Activated CD8-positive, alpha-beta T cell treated with anti-CD3 and anti-CD28 coated beads, Interleukin-2, amount 10 ng/mL, durations not matched to agents 7 days and 5 days (primary cell): ENCODE measurements at regions not wholly inside any gene's neighbourhood (a gene's known extent, or its start where the extent isn't known, plus 50 kb on each side); places are given as distances from the start of the nearest gene placed in this dataset.

Source experiments
- ATAC-seq: fragments of 150-1000 bp; cut with Tn5 transposase; one replicate; pipeline ENCODE4 v1.10.0; 2021; ENCODE audit warnings: moderate library complexity
- CTCF ChIA-PET: fragments of 350-600 bp; sonication (Branson Sonifier 250); formaldehyde crosslinking; loops from one replicate; lab custom pipeline; 2021; ENCODE audit warnings: antibody characterized with exemption; lab: Charles Lee
- POLR2A ChIA-PET: fragments of 350-600 bp; sonication (Branson Sonifier 250); formaldehyde crosslinking; loops from one replicate; lab custom pipeline; 2021; ENCODE audit warnings: antibody characterized with exemption; lab: Charles Lee
- DNase-seq: peaks from one replicate; pipeline ENCODE4 v3.0.0-alpha.2; 2020
- H3K27ac Mint-ChIP-seq: one replicate; pipeline ENCODE4 v1.8.0; 2021; ENCODE audit warnings: mild to moderate bottlenecking, mixed read lengths
- H3K27me3 Mint-ChIP-seq: one replicate; pipeline ENCODE4 v1.8.0; 2021; ENCODE audit warnings: low read depth, mixed read lengths
- H3K36me3 Mint-ChIP-seq: one replicate; pipeline ENCODE4 v1.8.0; 2021; ENCODE audit warnings: low read depth, mixed read lengths
- H3K4me1 Mint-ChIP-seq: one replicate; pipeline ENCODE4 v1.8.0; 2021; ENCODE audit warnings: low read depth, mixed read lengths
- H3K4me3 Mint-ChIP-seq: one replicate; pipeline ENCODE4 v1.8.0; 2021; ENCODE audit warnings: mild to moderate bottlenecking, mixed read lengths
- H3K9me3 Mint-ChIP-seq: one replicate; pipeline ENCODE4 v1.8.0; 2022; ENCODE audit warnings: mixed read lengths; ENCODE audit not compliant: insufficient read depth

- POLR2A ChIA-PET = no interaction called here
- Mint-ChIP-seq H3K27me3 (no peaks in the 10 kb centered on the region), H3K27ac (no peak overlapping the region), H3K36me3 (no peaks in the 10 kb centered on the region), H3K4me3 (no peak overlapping the region), H3K4me1 (no peaks in the 10 kb centered on the region), H3K9me3 (no peaks in the 10 kb centered on the region)
- ATAC-seq = no peak
- CTCF ChIA-PET = no interaction called here
- DNase-seq = no peak
Observed at GRCh38 chr5:91978221-91978882, 595.2 kb upstream of the ARRDC3 start.

- H3K4me1 Mint-ChIP-seq = no peaks in the 10 kb centered on the region
- DNase-seq = no peak
- POLR2A ChIA-PET = no interaction called here
- ATAC-seq = no peak
- H3K27ac Mint-ChIP-seq = no peak overlapping the region
- no peak overlapping the region for H3K4me3 Mint-ChIP-seq
- no peaks in the 10 kb centered on the region for H3K9me3 Mint-ChIP-seq
- no peaks in the 10 kb centered on the region for H3K36me3 Mint-ChIP-seq
- no peaks in the 10 kb centered on the region for H3K27me3 Mint-ChIP-seq
- CTCF ChIA-PET = no interaction called here
Observed at GRCh38 chr5:91977579-91977978, 594.5 kb upstream of the ARRDC3 start.

GRCh38 chr5:91976451-91976850 lies 593.3 kb upstream of the ARRDC3 start:
- DNase-seq = no peak

GRCh38 chr5:91963166-91963565 lies 580.0 kb upstream of the ARRDC3 start:
- POLR2A ChIA-PET = no interaction called here
- no peaks in the 10 kb centered on the region for H3K27me3 Mint-ChIP-seq
- H3K4me3 Mint-ChIP-seq = no peak overlapping the region
- H3K9me3 Mint-ChIP-seq = no peaks in the 10 kb centered on the region
- no peak overlapping the region for H3K27ac Mint-ChIP-seq
- CTCF ChIA-PET = no interaction called here
- H3K36me3 Mint-ChIP-seq = no peaks in the 10 kb centered on the region
- DNase-seq (no peak), ATAC-seq (no peak)
- no peaks in the 10 kb centered on the region for H3K4me1 Mint-ChIP-seq

More at GRCh38 chr5:91976451-91976850, 593.3 kb upstream of the ARRDC3 start:
- H3K4me1 Mint-ChIP-seq = no peaks in the 10 kb centered on the region
- no peaks in the 10 kb centered on the region for H3K36me3 Mint-ChIP-seq
- ChIA-PET CTCF (no interaction called here), POLR2A (no interaction called here)
- no peak overlapping the region for H3K4me3 Mint-ChIP-seq
- H3K27ac Mint-ChIP-seq = no peak overlapping the region
- H3K27me3 Mint-ChIP-seq = no peaks in the 10 kb centered on the region
- ATAC-seq = no peak
- no peaks in the 10 kb centered on the region for H3K9me3 Mint-ChIP-seq

GRCh38 chr5:91957666-91958065 lies 574.5 kb upstream of the ARRDC3 start:
- no peaks in the 10 kb centered on the region for H3K27me3 Mint-ChIP-seq
- DNase-seq (no peak), ATAC-seq (no peak)
- H3K27ac Mint-ChIP-seq = no peak overlapping the region
- ChIA-PET CTCF (no interaction called here), POLR2A (no interaction called here)
- no peaks in the 10 kb centered on the region for H3K36me3 Mint-ChIP-seq
- no peak overlapping the region for H3K4me3 Mint-ChIP-seq
- no peaks in the 10 kb centered on the region for H3K4me1 Mint-ChIP-seq
- no peaks in the 10 kb centered on the region for H3K9me3 Mint-ChIP-seq

- Mint-ChIP-seq H3K36me3 (no peaks in the 10 kb centered on the region), H3K27ac (no peak overlapping the region), H3K4me1 (no peaks in the 10 kb centered on the region), H3K4me3 (no peak overlapping the region), H3K27me3 (no peaks in the 10 kb centered on the region), H3K9me3 (no peaks in the 10 kb centered on the region)
- ATAC-seq (no peak), DNase-seq (no peak)
- ChIA-PET POLR2A (no interaction called here), CTCF (no interaction called here)
Observed at GRCh38 chr5:91956738-91957137, 573.6 kb upstream of the ARRDC3 start.

GRCh38 chr5:91955610-91956009 lies 572.5 kb upstream of the ARRDC3 start:
- no peak overlapping the region for H3K4me3 Mint-ChIP-seq
- POLR2A ChIA-PET = no interaction called here
- ATAC-seq = no peak
- CTCF ChIA-PET = no interaction called here
- H3K27me3 Mint-ChIP-seq = no peaks in the 10 kb centered on the region
- no peak overlapping the region for H3K27ac Mint-ChIP-seq
- H3K9me3 Mint-ChIP-seq = no peaks in the 10 kb centered on the region
- no peaks in the 10 kb centered on the region for H3K36me3 Mint-ChIP-seq
- no peaks in the 10 kb centered on the region for H3K4me1 Mint-ChIP-seq
- DNase-seq = no peak

GRCh38 chr5:91954136-91954535 lies 571.0 kb upstream of the ARRDC3 start:
- Mint-ChIP-seq H3K36me3 (no peaks in the 10 kb centered on the region), H3K27me3 (no peaks in the 10 kb centered on the region), H3K9me3 (no peaks in the 10 kb centered on the region), H3K4me1 (no peaks in the 10 kb centered on the region), H3K4me3 (no peak overlapping the region), H3K27ac (no peak overlapping the region)
- CTCF ChIA-PET = no interaction called here
- POLR2A ChIA-PET = no interaction called here
- ATAC-seq = no peak
- DNase-seq = no peak

- no peak overlapping the region for H3K27ac Mint-ChIP-seq
- DNase-seq (no peak), ATAC-seq (no peak)
- CTCF ChIA-PET = no interaction called here
- no peaks in the 10 kb centered on the region for H3K36me3 Mint-ChIP-seq
- peaks cover 4% of the 10 kb centered on the region for H3K4me1 Mint-ChIP-seq
- no peaks in the 10 kb centered on the region for H3K27me3 Mint-ChIP-seq
- POLR2A ChIA-PET = no interaction called here
- no peak overlapping the region for H3K4me3 Mint-ChIP-seq
- H3K9me3 Mint-ChIP-seq = no peaks in the 10 kb centered on the region
Observed at GRCh38 chr5:91950328-91950727, 567.2 kb upstream of the ARRDC3 start.

GRCh38 chr5:91946870-91947269 lies 563.8 kb upstream of the ARRDC3 start:
- no peaks in the 10 kb centered on the region for H3K27me3 Mint-ChIP-seq
- DNase-seq = no peak
- no peaks in the 10 kb centered on the region for H3K36me3 Mint-ChIP-seq
- no peak overlapping the region for H3K4me3 Mint-ChIP-seq
- H3K4me1 Mint-ChIP-seq = peaks cover 4% of the 10 kb centered on the region
- ChIA-PET POLR2A (no interaction called here), CTCF (no interaction called here)
- no peak overlapping the region for H3K27ac Mint-ChIP-seq
- no peak for ATAC-seq
- no peaks in the 10 kb centered on the region for H3K9me3 Mint-ChIP-seq

GRCh38 chr5:91941588-91941987 lies 558.5 kb upstream of the ARRDC3 start:
- Mint-ChIP-seq H3K9me3 (no peaks in the 10 kb centered on the region), H3K36me3 (no peaks in the 10 kb centered on the region), H3K27me3 (no peaks in the 10 kb centered on the region), H3K4me1 (no peaks in the 10 kb centered on the region), H3K27ac (no peak overlapping the region), H3K4me3 (no peak overlapping the region)
- ChIA-PET POLR2A (no interaction called here), CTCF (no interaction called here)
- ATAC-seq (no peak), DNase-seq (no peak)

- Mint-ChIP-seq H3K36me3 (no peaks in the 10 kb centered on the region), H3K9me3 (no peaks in the 10 kb centered on the region), H3K27me3 (no peaks in the 10 kb centered on the region), H3K4me3 (no peak overlapping the region), H3K27ac (no peak overlapping the region), H3K4me1 (no peaks in the 10 kb centered on the region)
- ATAC-seq = no peak
- DNase-seq = no peak
- ChIA-PET CTCF (interaction anchor here (2.1 kb wide), 1 partner anchor 9 kb away, joined by 9 read pairs; no protein-coding TSS in a partner anchor), POLR2A (no interaction called here)
Observed at GRCh38 chr5:91938441-91938840, 555.3 kb upstream of the ARRDC3 start.

GRCh38 chr5:91937121-91937520 lies 554.0 kb upstream of the ARRDC3 start:
- POLR2A ChIA-PET = no interaction called here
- Mint-ChIP-seq H3K27ac (no peak overlapping the region), H3K4me1 (no peaks in the 10 kb centered on the region), H3K36me3 (no peaks in the 10 kb centered on the region), H3K9me3 (no peaks in the 10 kb centered on the region), H3K27me3 (no peaks in the 10 kb centered on the region), H3K4me3 (no peak overlapping the region)
- DNase-seq (no peak), ATAC-seq (no peak)
- CTCF ChIA-PET = no interaction called here
